Right lobe of liver (tissue), 4 donors: ENCODE measurements at regions not wholly inside any gene's neighbourhood (a gene's known extent, or its start where the extent isn't known, plus 50 kb on each side); places are given as distances from the start of the nearest gene placed in this dataset.

ENCODE experiments used
- POLR2A ChIP-seq: fragments of 450-650 bp; IDR thresholded peaks from one replicate; pipeline ENCODE4 v1.6.1; 2017; ENCODE audit warnings: antibody characterized with exemption, mild to moderate bottlenecking
- TF ChIP-seq, protein P1 (sequence below), 4 donors: fragments of 200-600 bp in 3 of 4; fragments of 450-650 bp in 1 of 4; IDR thresholded peaks; one replicate each; pipeline versions ENCODE4 v1.5.1 to v1.8.0; 2016 to 2022; ENCODE audit warnings: antibody characterized with exemption in 4 of 4, mild to moderate bottlenecking in 2 of 4
- donor health status: DM: no; HTN: no; CAD: no.
- donor health status: DM: no; HTN: no; CAD: no.
- donor health status: DM: no; HTN: yes; CAD: no.

DNA sequence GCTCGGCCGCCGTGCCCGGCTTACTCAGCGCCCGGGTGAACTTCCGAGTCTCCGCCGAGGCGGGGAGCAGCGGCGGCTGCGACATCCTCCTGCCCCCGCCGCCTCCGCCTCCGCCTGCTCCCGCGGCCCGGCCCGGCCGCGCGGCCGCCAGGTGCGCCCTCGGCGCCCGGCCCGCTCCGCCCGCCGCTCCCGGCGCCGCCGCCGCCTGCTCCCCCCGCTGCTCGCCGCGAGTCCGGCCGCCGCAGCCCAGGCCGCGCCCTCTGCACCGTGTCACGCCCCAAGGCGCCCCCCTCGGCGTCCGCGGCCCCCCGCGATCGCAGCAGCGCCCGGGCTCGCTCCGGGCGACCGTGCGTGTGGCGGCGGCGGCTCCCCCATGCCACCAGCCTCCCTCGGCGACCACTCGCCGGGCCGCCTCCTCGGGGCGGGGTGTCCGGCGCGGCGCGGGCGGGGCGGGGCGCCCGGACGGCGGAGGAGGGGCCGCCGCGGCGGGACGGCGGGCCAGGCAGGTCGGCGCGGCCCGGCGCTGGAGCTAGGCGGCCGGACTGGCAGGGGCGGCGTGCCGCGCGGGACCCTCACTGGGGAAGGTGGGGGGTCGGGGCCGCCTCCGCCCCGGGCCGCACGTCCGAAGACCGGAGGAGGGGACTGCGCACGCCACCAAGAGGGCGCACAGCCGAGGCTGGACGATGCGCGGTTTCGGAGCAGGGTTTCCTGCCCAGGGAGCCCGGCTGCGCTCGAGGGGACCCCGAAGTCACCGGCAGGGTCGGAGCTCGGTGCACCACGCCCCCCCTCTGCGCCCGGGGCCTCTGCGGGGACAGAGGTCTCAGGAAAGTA lies 108.6 kb upstream of the DOCK9 start:
- peak; percentile 60 for TF ChIP-seq POLR2A
- TF ChIP-seq, protein P1, sequence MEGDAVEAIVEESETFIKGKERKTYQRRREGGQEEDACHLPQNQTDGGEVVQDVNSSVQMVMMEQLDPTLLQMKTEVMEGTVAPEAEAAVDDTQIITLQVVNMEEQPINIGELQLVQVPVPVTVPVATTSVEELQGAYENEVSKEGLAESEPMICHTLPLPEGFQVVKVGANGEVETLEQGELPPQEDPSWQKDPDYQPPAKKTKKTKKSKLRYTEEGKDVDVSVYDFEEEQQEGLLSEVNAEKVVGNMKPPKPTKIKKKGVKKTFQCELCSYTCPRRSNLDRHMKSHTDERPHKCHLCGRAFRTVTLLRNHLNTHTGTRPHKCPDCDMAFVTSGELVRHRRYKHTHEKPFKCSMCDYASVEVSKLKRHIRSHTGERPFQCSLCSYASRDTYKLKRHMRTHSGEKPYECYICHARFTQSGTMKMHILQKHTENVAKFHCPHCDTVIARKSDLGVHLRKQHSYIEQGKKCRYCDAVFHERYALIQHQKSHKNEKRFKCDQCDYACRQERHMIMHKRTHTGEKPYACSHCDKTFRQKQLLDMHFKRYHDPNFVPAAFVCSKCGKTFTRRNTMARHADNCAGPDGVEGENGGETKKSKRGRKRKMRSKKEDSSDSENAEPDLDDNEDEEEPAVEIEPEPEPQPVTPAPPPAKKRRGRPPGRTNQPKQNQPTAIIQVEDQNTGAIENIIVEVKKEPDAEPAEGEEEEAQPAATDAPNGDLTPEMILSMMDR (IDR thresholded peaks at IDR 0.05): no peak
